MCF 10A (cell line): ENCODE measurements at regions not wholly inside any gene's neighbourhood (a gene's known extent, or its start where the extent isn't known, plus 50 kb on each side); places are given as distances from the start of the nearest gene placed in this dataset.
A peak's percentile ranks its signal among the peaks of the same experiment; 100 is the strongest.

Experiments
- BruUV-seq: library from RNA; stranded (reverse); fragments of 400-500 nt; replicated peaks from 2 replicates; lab custom pipeline; 2021; lab: Mats Ljungman, UMichigan
- CTCF ChIA-PET: fragments of 300-600 bp; sonication (Branson Sonifier 250); formaldehyde crosslinking; extraction: SDS; loops from one replicate; lab custom pipeline; 2021; ENCODE audit warnings: antibody characterized with exemption, inconsistent platforms; lab: Yijun Ruan, JAX
- POLR2A ChIA-PET: fragments of 300-600, 350-650 bp; sonication (Branson Sonifier 250); formaldehyde crosslinking; extraction: SDS; loops from one replicate; lab custom pipeline; 2020; ENCODE audit warnings: antibody characterized with exemption, inconsistent platforms; lab: Yijun Ruan, JAX
- DNase-seq: peaks from one replicate; pipeline ENCODE4 v3.0.0-alpha.2; 2018; ENCODE audit not compliant: unreplicated experiment
- H3K27ac Mint-ChIP-seq: one replicate; pipeline ENCODE4 v1.8.0; 2022; ENCODE audit warnings: mild to moderate bottlenecking, low read depth, mixed read lengths; ENCODE audit not compliant: unreplicated experiment
- H3K27me3 Mint-ChIP-seq: one replicate; pipeline ENCODE4 v1.8.0; 2022; ENCODE audit warnings: mixed read lengths; ENCODE audit not compliant: insufficient read depth, unreplicated experiment
- H3K36me3 Mint-ChIP-seq: one replicate; pipeline ENCODE4 v1.8.0; 2022; ENCODE audit warnings: mild to moderate bottlenecking, moderate library complexity, mixed read lengths; ENCODE audit not compliant: insufficient read depth, unreplicated experiment
- H3K4me1 Mint-ChIP-seq: one replicate; pipeline ENCODE4 v1.8.0; 2022; ENCODE audit warnings: mixed read lengths; ENCODE audit not compliant: insufficient read depth, unreplicated experiment
- H3K4me3 Mint-ChIP-seq: one replicate; pipeline ENCODE4 v1.8.0; 2022; ENCODE audit warnings: mild to moderate bottlenecking, moderate library complexity, mixed read lengths; ENCODE audit not compliant: unreplicated experiment
- H3K9me3 Mint-ChIP-seq: one replicate; pipeline ENCODE4 v1.8.0; 2022; ENCODE audit warnings: mixed read lengths; ENCODE audit not compliant: unreplicated experiment
- CTCF ChIP-seq: fragments of 200-600 bp; IDR thresholded peaks from one replicate; pipeline ENCODE4 v1.8.0; 2022; ENCODE audit warnings: antibody characterized with exemption, mild to moderate bottlenecking; ENCODE audit not compliant: unreplicated experiment
- intact Hi-C: fragments of 100-400 bp; cut with micrococcal nuclease; formaldehyde crosslinking; loops from 2 replicates; pipeline ENCODE4 v1.14.1; 2022

- H3K27ac Mint-ChIP-seq, result no peak overlapping the region
- TF ChIP-seq CTCF, result no peak
- no peak for DNase-seq
- no TSS peak for BruUV-seq
- CTCF ChIA-PET, result interaction anchor here (0.6 kb wide), 1 partner anchor 127 kb away, joined by 3 read pairs; no protein-coding TSS in a partner anchor
- no peak overlapping the region for H3K4me3 Mint-ChIP-seq
- H3K9me3 Mint-ChIP-seq, result no peaks in the 10 kb centered on the region
- POLR2A ChIA-PET, result no interaction called here
- H3K36me3 Mint-ChIP-seq, result no peaks in the 10 kb centered on the region
- intact Hi-C loops, result no loop called here
- H3K4me1 Mint-ChIP-seq, result no peaks in the 10 kb centered on the region
- no peaks in the 10 kb centered on the region for H3K27me3 Mint-ChIP-seq
These were observed 121.8 kb downstream of the TDRD15 start for GRCh38 chr2:21245565-21245964.

GRCh38 chr2:21249367-21249766, 125.6 kb downstream of the TDRD15 start:
- Mint-ChIP-seq H3K4me1 (no peaks in the 10 kb centered on the region), H3K27ac (no peak overlapping the region), H3K27me3 (no peaks in the 10 kb centered on the region), H3K4me3 (no peak overlapping the region), H3K36me3 (no peaks in the 10 kb centered on the region), H3K9me3 (no peaks in the 10 kb centered on the region)
- no peak for TF ChIP-seq CTCF
- POLR2A ChIA-PET, result no interaction called here
- intact Hi-C loops, result no loop called here
- CTCF ChIA-PET, result interaction anchor here (0.6 to 0.9 kb wide), 4 partner anchors 11 to 127 kb away, joined by 3 to 4 read pairs (median 4); no protein-coding TSS in a partner anchor
- DNase-seq, result no peak
- BruUV-seq, result no TSS peak

- CTCF ChIA-PET, result no interaction called here
- H3K27ac Mint-ChIP-seq, result no peak overlapping the region
- DNase-seq, result no peak
- no peaks in the 10 kb centered on the region for H3K4me1 Mint-ChIP-seq
- H3K4me3 Mint-ChIP-seq, result no peak overlapping the region
- H3K36me3 Mint-ChIP-seq, result no peaks in the 10 kb centered on the region
- TF ChIP-seq CTCF, result no peak
- intact Hi-C loops, result no loop called here
- POLR2A ChIA-PET, result no interaction called here
- no peaks in the 10 kb centered on the region for H3K9me3 Mint-ChIP-seq
- H3K27me3 Mint-ChIP-seq, result no peaks in the 10 kb centered on the region
- BruUV-seq, result no TSS peak
These were observed 126.9 kb downstream of the TDRD15 start for GRCh38 chr2:21250673-21251072.

GRCh38 chr2:21251216-21251980, 127.6 kb downstream of the TDRD15 start:
- H3K4me1 Mint-ChIP-seq, result no peaks in the 10 kb centered on the region
- H3K9me3 Mint-ChIP-seq, result no peaks in the 10 kb centered on the region
- POLR2A ChIA-PET, result no interaction called here
- no peaks in the 10 kb centered on the region for H3K27me3 Mint-ChIP-seq
- intact Hi-C loops, result no loop called here
- BruUV-seq, result no TSS peak
- no peak overlapping the region for H3K4me3 Mint-ChIP-seq
- peak; percentile 17 for DNase-seq
- H3K27ac Mint-ChIP-seq, result no peak overlapping the region
- CTCF ChIA-PET, result no interaction called here
- no peaks in the 10 kb centered on the region for H3K36me3 Mint-ChIP-seq
- TF ChIP-seq CTCF, result no peak
